ENCODE measurements at regions not wholly inside any gene's neighbourhood (a gene's known extent, or its start where the extent isn't known, plus 50 kb on each side); places are given as distances from the start of the nearest gene placed in this dataset.

DNA sequence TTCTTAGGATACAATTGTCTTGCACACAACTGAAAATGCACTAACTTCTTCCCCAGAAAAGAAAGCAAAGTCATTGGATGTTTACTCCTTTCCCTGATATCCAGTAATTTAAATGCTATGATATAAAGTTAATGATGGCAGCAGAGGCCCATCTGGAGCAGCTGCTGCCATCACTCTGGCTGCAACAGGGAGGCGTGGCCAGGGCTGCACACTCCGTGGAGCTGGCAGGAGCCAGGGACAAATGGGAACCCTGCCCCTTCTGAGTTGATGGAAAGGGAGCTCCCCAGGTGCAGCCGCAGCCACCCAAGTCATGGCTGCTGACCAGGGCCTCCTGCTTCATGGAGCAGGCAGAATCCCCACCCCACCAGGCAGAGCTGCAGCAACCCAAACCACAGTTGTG, 72.6 kb upstream of the ALDH1A3 start:
- Mint-ChIP-seq H3K4me3 (no peak overlapping the region), H3K36me3 (ENCODE audit: low read depth) (no peaks in the 10 kb centered on the region), H3K27ac (no peak overlapping the region), H3K27me3 (ENCODE audit: low read depth) (no peaks in the 10 kb centered on the region), H3K4me1 (ENCODE audit: low read depth) (no peaks in the 10 kb centered on the region), H3K9me3 (peaks cover 6% of the 10 kb centered on the region)
- no peak for DNase-seq (ENCODE audit: low spot score)

DNA sequence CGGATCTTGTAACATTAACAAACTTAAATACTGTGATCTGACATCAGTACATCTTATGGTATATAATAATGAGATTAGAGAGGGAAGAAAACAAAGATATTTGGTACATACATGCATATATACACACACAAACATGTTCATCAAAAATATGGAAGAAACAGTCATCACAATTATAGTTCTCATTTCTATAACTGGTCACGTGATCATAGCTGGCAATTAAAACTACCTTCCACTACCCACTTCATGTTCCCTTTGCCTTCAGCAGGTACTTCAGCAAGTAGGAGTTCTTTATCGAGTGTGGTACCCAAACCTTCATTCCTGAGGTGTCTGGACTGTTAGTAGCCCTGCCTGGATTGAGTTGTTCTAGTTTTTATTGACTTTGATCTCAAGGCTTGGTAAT, 70.9 kb upstream of the ALDH1A3 start:
- no peaks in the 10 kb centered on the region for H3K4me1 Mint-ChIP-seq (ENCODE audit: low read depth)
- H3K36me3 Mint-ChIP-seq (ENCODE audit: low read depth): no peaks in the 10 kb centered on the region
- H3K27ac Mint-ChIP-seq: no peak overlapping the region
- H3K9me3 Mint-ChIP-seq: peaks cover 6% of the 10 kb centered on the region
- no peaks in the 10 kb centered on the region for H3K27me3 Mint-ChIP-seq (ENCODE audit: low read depth)
- no peak overlapping the region for H3K4me3 Mint-ChIP-seq
- DNase-seq (ENCODE audit: low spot score): no peak

DNA sequence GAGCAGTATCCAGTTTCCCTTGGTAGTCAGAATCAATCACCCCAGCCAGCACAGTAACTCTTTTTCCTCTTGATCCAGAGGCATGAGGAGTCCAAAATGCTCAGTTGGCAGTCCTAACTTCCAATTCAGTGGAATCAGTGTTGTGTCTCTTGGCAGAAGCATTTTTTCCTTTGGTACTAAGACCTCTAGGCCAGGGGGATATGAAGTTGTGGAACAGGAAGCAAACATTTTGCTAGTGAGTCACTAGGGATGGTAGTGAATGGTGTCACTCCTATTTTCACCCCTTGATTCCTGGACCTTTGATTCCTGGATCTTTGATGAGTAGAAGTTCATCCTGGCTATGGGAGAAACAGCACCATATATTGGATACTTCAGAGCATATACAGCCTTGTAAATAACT, 70.5 kb upstream of the ALDH1A3 start:
- Mint-ChIP-seq H3K27ac (no peak overlapping the region), H3K36me3 (ENCODE audit: low read depth) (no peaks in the 10 kb centered on the region), H3K4me1 (ENCODE audit: low read depth) (no peaks in the 10 kb centered on the region), H3K27me3 (ENCODE audit: low read depth) (no peaks in the 10 kb centered on the region), H3K4me3 (no peak overlapping the region), H3K9me3 (peaks cover 6% of the 10 kb centered on the region)
- DNase-seq (ENCODE audit: low spot score): no peak

DNA sequence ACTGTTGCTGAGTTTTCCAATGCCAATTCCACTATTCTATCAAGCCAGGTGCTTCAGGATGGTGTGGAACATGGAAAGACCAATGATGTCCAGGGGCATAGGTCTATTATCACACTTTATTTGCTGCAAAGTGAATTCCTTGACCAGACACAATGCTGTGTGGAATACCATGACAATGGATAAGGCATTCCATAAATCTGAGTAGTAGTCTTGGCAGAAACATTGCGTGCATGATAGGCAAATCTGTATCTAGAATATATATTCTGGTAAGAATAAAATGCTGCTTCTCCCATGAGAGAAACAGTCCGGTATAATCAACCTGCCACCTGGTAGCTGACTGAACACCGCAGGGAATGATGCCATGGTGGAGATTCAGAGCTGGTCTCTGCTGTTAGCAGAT, 70.0 kb upstream of the ALDH1A3 start:
- no peak overlapping the region for H3K27ac Mint-ChIP-seq
- no peaks in the 10 kb centered on the region for H3K27me3 Mint-ChIP-seq (ENCODE audit: low read depth)

DNA sequence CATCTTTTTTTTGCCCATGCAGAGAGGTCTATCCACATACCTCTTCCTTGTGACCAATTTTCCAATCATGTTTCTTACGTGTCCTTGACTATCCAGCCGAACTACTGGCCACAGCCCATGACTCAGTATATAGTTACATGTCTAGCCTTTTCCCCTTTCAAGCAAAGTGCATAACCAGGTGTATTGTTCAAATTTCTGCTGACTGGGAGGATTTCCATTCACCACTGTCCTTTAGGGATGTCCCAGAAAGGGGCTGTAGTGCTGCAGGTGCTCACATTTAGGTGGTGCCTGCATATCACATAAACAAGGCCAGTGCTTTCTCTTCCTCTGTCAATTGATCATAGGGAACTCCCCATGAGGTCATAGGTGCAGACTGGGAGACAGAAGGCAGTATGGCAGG, 69.4 kb upstream of the ALDH1A3 start:
- peaks cover 6% of the 10 kb centered on the region for H3K9me3 Mint-ChIP-seq
- H3K27ac Mint-ChIP-seq: no peak overlapping the region
- no peak overlapping the region for H3K4me3 Mint-ChIP-seq
- H3K27me3 Mint-ChIP-seq (ENCODE audit: low read depth): no peaks in the 10 kb centered on the region
- no peak for DNase-seq (ENCODE audit: low spot score)
- no peaks in the 10 kb centered on the region for H3K36me3 Mint-ChIP-seq (ENCODE audit: low read depth)
- H3K4me1 Mint-ChIP-seq (ENCODE audit: low read depth): no peaks in the 10 kb centered on the region

More for the DNA sequence above, 70.0 kb upstream of the ALDH1A3 start:
- H3K4me1 Mint-ChIP-seq (ENCODE audit: low read depth): no peaks in the 10 kb centered on the region
- no peak overlapping the region for H3K4me3 Mint-ChIP-seq
- no peaks in the 10 kb centered on the region for H3K36me3 Mint-ChIP-seq (ENCODE audit: low read depth)
- DNase-seq (ENCODE audit: low spot score): no peak
- peaks cover 6% of the 10 kb centered on the region for H3K9me3 Mint-ChIP-seq

DNA sequence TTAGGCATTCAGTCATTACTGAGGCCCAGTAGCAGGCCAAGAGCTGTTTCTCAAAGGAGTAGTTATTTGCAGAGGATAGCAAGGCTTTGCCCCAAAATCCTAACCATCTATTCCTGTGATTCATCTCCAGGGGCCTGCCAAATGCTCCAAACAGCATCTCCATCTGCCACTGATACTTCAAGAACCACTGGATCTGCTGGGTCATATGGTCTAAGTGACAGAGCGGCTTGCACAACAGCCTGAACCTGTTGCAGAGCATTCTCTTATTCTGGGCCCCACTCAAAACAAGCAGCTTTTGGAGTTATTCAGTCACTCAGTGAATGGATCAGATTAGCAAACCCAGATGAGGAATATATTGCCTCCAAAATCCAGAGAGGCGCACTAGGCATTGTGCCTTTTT, 68.8 kb upstream of the ALDH1A3 start:
- no peaks in the 10 kb centered on the region for H3K27me3 Mint-ChIP-seq (ENCODE audit: low read depth)

DNA sequence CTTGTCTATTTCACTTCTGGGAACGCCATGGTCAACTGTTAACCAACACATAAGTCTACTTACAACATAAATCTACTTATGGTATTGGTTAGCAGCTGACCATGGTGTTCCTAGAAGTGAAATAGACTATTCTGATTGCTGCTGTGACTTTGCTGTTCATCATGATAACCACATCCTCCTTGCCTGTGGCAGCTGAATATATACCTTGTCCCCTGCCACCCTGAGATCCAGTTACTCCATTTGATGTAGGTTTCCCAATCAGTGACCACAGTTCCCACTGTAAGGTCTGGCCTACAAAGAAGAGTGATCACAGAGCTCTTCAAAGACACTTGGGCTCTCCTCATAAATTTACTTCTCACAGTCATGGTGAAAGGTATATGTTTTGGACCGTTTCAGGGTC, 66.8 kb upstream of the ALDH1A3 start:
- DNase-seq (ENCODE audit: low spot score): no peak
- Mint-ChIP-seq H3K27me3 (ENCODE audit: low read depth) (no peaks in the 10 kb centered on the region), H3K4me3 (no peak overlapping the region), H3K9me3 (peaks cover 19% of the 10 kb centered on the region), H3K4me1 (ENCODE audit: low read depth) (no peaks in the 10 kb centered on the region), H3K27ac (no peak overlapping the region), H3K36me3 (ENCODE audit: low read depth) (no peaks in the 10 kb centered on the region)

More for the DNA sequence above, 68.8 kb upstream of the ALDH1A3 start:
- no peak for DNase-seq (ENCODE audit: low spot score)
- Mint-ChIP-seq H3K9me3 (peaks cover 10% of the 10 kb centered on the region), H3K27ac (no peak overlapping the region), H3K36me3 (ENCODE audit: low read depth) (no peaks in the 10 kb centered on the region), H3K4me1 (ENCODE audit: low read depth) (no peaks in the 10 kb centered on the region), H3K4me3 (no peak overlapping the region)

DNA sequence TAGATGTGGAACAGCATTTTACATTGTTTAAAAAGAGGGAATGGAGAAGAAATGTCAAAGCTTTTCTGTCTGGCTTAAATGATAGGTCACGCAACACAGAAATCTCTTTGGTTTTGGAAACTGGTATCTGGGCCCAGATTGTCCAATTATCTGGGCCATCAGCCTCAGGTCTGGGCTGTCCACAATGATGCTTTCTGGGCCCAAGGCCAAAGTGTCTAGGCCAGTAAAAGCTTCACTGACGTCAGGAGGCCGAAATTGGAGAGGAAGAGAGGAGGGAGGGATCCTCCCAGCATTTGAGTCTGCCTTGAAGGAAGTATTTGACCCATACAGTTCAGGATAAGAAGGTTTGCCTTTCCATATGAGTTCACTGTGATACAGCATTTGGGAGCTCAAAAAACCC, 60.7 kb upstream of the ALDH1A3 start:
- Mint-ChIP-seq H3K4me1 (ENCODE audit: low read depth) (no peaks in the 10 kb centered on the region), H3K36me3 (ENCODE audit: low read depth) (no peaks in the 10 kb centered on the region), H3K27me3 (ENCODE audit: low read depth) (peaks cover 12% of the 10 kb centered on the region)

DNA sequence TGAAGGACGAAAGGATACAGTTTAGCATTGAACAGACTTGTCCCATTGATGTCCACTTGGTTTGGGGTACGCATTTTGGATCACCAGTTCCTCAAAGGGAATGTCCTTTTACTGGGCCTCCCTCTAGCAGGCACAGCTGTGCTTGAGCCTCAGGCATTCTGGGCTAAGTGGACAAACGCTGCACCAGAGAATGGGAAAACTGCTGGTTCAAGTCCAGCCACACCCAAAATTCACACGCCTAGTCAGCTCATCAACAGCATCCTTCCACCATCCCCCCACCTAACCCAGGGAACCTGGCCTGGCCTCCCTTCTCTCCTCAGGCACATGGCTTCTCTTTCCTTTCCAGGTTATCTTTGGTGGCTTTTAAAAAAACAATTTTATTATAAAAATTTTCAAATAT, 59.1 kb upstream of the ALDH1A3 start:
- no peak for DNase-seq (ENCODE audit: low spot score)
- Mint-ChIP-seq H3K4me3 (no peak overlapping the region), H3K27me3 (ENCODE audit: low read depth) (peaks cover 15% of the 10 kb centered on the region), H3K36me3 (ENCODE audit: low read depth) (no peaks in the 10 kb centered on the region), H3K9me3 (peaks cover 13% of the 10 kb centered on the region), H3K4me1 (ENCODE audit: low read depth) (no peaks in the 10 kb centered on the region), H3K27ac (no peak overlapping the region)

More for the DNA sequence above, 60.7 kb upstream of the ALDH1A3 start:
- H3K27ac Mint-ChIP-seq: no peak overlapping the region
- DNase-seq (ENCODE audit: low spot score): no peak
- H3K9me3 Mint-ChIP-seq: peaks cover 13% of the 10 kb centered on the region
- no peak overlapping the region for H3K4me3 Mint-ChIP-seq

DNA sequence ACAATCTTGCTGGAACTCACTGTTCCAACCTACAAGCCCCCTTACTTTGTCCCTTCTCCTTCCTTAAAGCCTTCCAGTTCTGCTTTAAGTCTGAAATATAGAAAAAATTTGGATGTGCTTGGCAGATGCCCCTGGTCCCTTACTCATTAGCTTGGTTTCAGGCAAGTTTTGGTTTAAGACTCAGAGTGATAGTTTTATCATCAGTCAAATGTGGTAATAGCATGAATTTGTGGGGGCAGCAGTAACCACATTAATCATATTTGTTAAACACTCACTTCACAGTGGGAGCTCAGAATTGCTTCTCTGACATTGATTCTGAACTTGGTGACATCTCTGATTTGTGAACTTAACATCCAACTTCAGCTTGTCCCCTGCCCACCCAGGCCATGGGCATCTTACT, 58.3 kb upstream of the ALDH1A3 start:
- no peak for DNase-seq (ENCODE audit: low spot score)
- peaks cover 15% of the 10 kb centered on the region for H3K27me3 Mint-ChIP-seq (ENCODE audit: low read depth)
- no peaks in the 10 kb centered on the region for H3K36me3 Mint-ChIP-seq (ENCODE audit: low read depth)
- H3K4me3 Mint-ChIP-seq: no peak overlapping the region
- H3K9me3 Mint-ChIP-seq: peaks cover 5% of the 10 kb centered on the region
- no peak overlapping the region for H3K27ac Mint-ChIP-seq
- no peaks in the 10 kb centered on the region for H3K4me1 Mint-ChIP-seq (ENCODE audit: low read depth)

DNA sequence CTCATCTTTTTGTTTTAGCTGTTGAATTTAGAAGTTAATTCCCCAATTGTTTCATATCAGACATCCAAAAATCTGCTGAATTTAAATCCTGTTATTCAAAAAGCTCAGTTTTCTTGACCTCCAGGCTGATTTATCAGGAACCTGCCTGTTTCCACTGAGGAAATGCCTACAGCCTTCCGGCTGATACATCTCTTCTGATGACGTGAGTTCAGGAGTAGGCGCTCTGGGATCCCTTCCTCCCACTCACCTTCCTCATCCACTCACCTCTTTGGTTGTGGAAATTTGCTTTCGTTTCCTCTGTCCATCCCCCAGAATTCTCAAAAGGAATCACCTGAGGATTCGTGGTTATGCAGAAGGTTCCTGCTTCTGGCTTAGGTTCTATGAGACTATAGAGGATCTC, 55.4 kb upstream of the ALDH1A3 start:
- DNase-seq (ENCODE audit: low spot score): no peak
- H3K27me3 Mint-ChIP-seq (ENCODE audit: low read depth): peaks cover 22% of the 10 kb centered on the region
- H3K4me3 Mint-ChIP-seq: no peak overlapping the region
- no peaks in the 10 kb centered on the region for H3K9me3 Mint-ChIP-seq
- H3K27ac Mint-ChIP-seq: no peak overlapping the region
- no peaks in the 10 kb centered on the region for H3K36me3 Mint-ChIP-seq (ENCODE audit: low read depth)
- no peaks in the 10 kb centered on the region for H3K4me1 Mint-ChIP-seq (ENCODE audit: low read depth)

DNA sequence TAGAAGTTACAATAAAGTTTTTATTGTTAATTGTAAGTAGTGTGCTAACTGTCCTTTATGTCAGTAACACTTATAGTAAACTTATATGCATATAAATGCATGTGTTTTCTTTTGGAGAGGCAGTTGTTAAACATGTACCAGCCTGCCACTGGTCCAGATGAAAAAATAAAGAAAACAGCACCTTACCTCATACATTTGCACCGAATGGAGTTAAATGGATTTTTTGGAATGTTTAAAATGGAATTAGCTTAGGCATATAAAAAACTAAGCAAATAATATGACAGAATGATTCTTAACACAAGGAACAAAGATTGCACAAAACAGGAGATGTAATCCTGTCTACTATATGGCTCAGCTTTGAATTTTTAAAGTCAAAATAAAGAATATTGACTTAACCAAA, 50.2 kb upstream of the ALDH1A3 start:
- Mint-ChIP-seq H3K36me3 (ENCODE audit: low read depth) (no peaks in the 10 kb centered on the region), H3K4me1 (ENCODE audit: low read depth) (no peaks in the 10 kb centered on the region), H3K27ac (no peak overlapping the region), H3K4me3 (no peak overlapping the region), H3K27me3 (ENCODE audit: low read depth) (peaks cover 13% of the 10 kb centered on the region), H3K9me3 (no peaks in the 10 kb centered on the region)
- DNase-seq (ENCODE audit: low spot score): no peak
